Vagina (tissue), 2 donors: ENCODE measurements at regions not wholly inside any gene's neighbourhood (a gene's known extent, or its start where the extent isn't known, plus 50 kb on each side); places are given as distances from the start of the nearest gene placed in this dataset.

Source experiments
- DNase-seq, 2 donors: peaks; one replicate each; pipeline ENCODE4 v3.0.0-alpha.2; 2017; ENCODE audit errors: extremely low spot score in 2 of 2
- H3K27ac ChIP-seq: fragments of 200-600 bp; sonication (generic); one replicate; pipeline ENCODE4 v1.5.1; 2019
- H3K27me3 ChIP-seq: fragments of 200-600 bp; sonication (generic); one replicate; pipeline ENCODE4 v1.5.1; 2019
- H3K36me3 ChIP-seq, 2 donors: fragments of 200-600 bp; sonication (generic); one replicate each; pipeline ENCODE4 v1.5.1; 2017 to 2019
- H3K4me1 ChIP-seq: fragments of 200-600 bp; sonication (generic); one replicate; pipeline ENCODE4 v1.5.1; 2019
- H3K4me3 ChIP-seq, 2 donors: fragments of 200-600 bp; sonication (generic); 1 replicate in 1 of 2; 2 replicates in 1 of 2; pipeline ENCODE4 v1.5.1; 2016 to 2019
- H3K9me3 ChIP-seq: fragments of 200-600 bp; sonication (generic); one replicate; pipeline ENCODE4 v1.5.1; 2019
- CTCF ChIP-seq, 3 experiments: fragments of 450-650 bp in 2 of 3; fragments of 200-600 bp in 1 of 3; sonication (generic) in 1 of 3; IDR thresholded peaks; one replicate each; pipeline ENCODE4 v1.5.1; 2017 to 2019; ENCODE audit warnings: antibody characterized with exemption in 3 of 3, mild to moderate bottlenecking in 2 of 3, moderate library complexity in 2 of 3
- POLR2A ChIP-seq, 2 donors: fragments of 450-650 bp; IDR thresholded peaks; one replicate each; pipeline ENCODE4 v1.6.1; 2017; ENCODE audit warnings: antibody characterized with exemption in 2 of 2, mild to moderate bottlenecking in 2 of 2, moderate library complexity in 2 of 2
- POLR2AphosphoS5 ChIP-seq, 2 donors: sonication (generic); formaldehyde crosslinking; IDR thresholded peaks; one replicate each; pipeline ENCODE4 v1.9.0; 2017; ENCODE audit warnings: antibody characterized with exemption in 2 of 2, mild to moderate bottlenecking in 2 of 2, low read depth in 1 of 2; ENCODE audit not compliant: insufficient read depth in 1 of 2
- intact Hi-C: fragments of 100-400 bp; cut with DNase I; formaldehyde crosslinking; loops from one replicate; pipeline ENCODE4 v1.15.1; 2023

- TF ChIP-seq CTCF (IDR thresholded peaks at IDR 0.05), result no peak
- no peak for TF ChIP-seq POLR2A (IDR thresholded peaks at IDR 0.05)
- no peak for TF ChIP-seq POLR2AphosphoS5 (IDR thresholded peaks at IDR 0.05; ENCODE audit: insufficient read depth in 1 of 2, low read depth in 1 of 2)
- Histone ChIP-seq H3K9me3 (peaks cover 4% of the 10 kb centered on the region), H3K27me3 (no peaks in the 10 kb centered on the region), H3K4me1 (no peaks in the 10 kb centered on the region), H3K36me3 (no peaks in the 10 kb centered on the region), H3K27ac (no peak overlapping the region), H3K4me3 (no peak overlapping the region)
- intact Hi-C loops, result no loop called here
- no peak for DNase-seq
These were observed 100.2 kb downstream of the KIF26A start for GRCh38 chr14:104238424-104239184.

- DNase-seq, result no peak
- no peaks in the 10 kb centered on the region for H3K36me3 ChIP-seq
- H3K4me1 ChIP-seq, result no peaks in the 10 kb centered on the region
- intact Hi-C loops, result no loop called here
- no peak overlapping the region for H3K4me3 ChIP-seq
- TF ChIP-seq POLR2A (IDR thresholded peaks at IDR 0.05), result no peak
- TF ChIP-seq CTCF (IDR thresholded peaks at IDR 0.05), result no peak
- no peak for TF ChIP-seq POLR2AphosphoS5 (IDR thresholded peaks at IDR 0.05; ENCODE audit: insufficient read depth in 1 of 2, low read depth in 1 of 2)
- no peaks in the 10 kb centered on the region for H3K27me3 ChIP-seq
- H3K27ac ChIP-seq, result no peak overlapping the region
- H3K9me3 ChIP-seq, result peaks cover 4% of the 10 kb centered on the region
These were observed 100.9 kb downstream of the KIF26A start for GRCh38 chr14:104239185-104239775.

- DNase-seq, result no peak
- Histone ChIP-seq H3K27ac (no peak overlapping the region), H3K27me3 (no peaks in the 10 kb centered on the region), H3K4me1 (no peaks in the 10 kb centered on the region), H3K4me3 (no peak overlapping the region), H3K36me3 (no peaks in the 10 kb centered on the region), H3K9me3 (no peaks in the 10 kb centered on the region)
- intact Hi-C loops, result no loop called here
- TF ChIP-seq CTCF (IDR thresholded peaks at IDR 0.05) (no peak), POLR2AphosphoS5 (IDR thresholded peaks at IDR 0.05; ENCODE audit: insufficient read depth in 1 of 2, low read depth in 1 of 2) (no peak), POLR2A (IDR thresholded peaks at IDR 0.05) (no peak)
These were observed 101.5 kb downstream of the KIF26A start for GRCh38 chr14:104239861-104240301.

- intact Hi-C loops, result no loop called here
- no peak for TF ChIP-seq POLR2A (IDR thresholded peaks at IDR 0.05)
- no peak for DNase-seq
- Histone ChIP-seq H3K36me3 (no peaks in the 10 kb centered on the region), H3K27ac (no peak overlapping the region), H3K4me1 (no peaks in the 10 kb centered on the region), H3K27me3 (no peaks in the 10 kb centered on the region), H3K9me3 (peaks cover under 1% of the 10 kb centered on the region), H3K4me3 (no peak overlapping the region)
These were observed 102.2 kb downstream of the KIF26A start for GRCh38 chr14:104240434-104241157.

GRCh38 chr14:104243200-104243599 lies 104.8 kb downstream of the KIF26A start:
- peaks cover 4% of the 10 kb centered on the region for H3K9me3 ChIP-seq
- DNase-seq, result no peak
- no peaks in the 10 kb centered on the region for H3K4me1 ChIP-seq
- no peak overlapping the region for H3K4me3 ChIP-seq
- no peaks in the 10 kb centered on the region for H3K27me3 ChIP-seq
- no peaks in the 10 kb centered on the region for H3K36me3 ChIP-seq
- intact Hi-C loops, result no loop called here
- no peak overlapping the region for H3K27ac ChIP-seq
- TF ChIP-seq POLR2AphosphoS5 (IDR thresholded peaks at IDR 0.05; ENCODE audit: insufficient read depth in 1 of 2, low read depth in 1 of 2), result no peak
- no peak for TF ChIP-seq CTCF (IDR thresholded peaks at IDR 0.05)
